ENCODE measurements at regions not wholly inside any gene's neighbourhood (a gene's known extent, or its start where the extent isn't known, plus 50 kb on each side); places are given as distances from the start of the nearest gene placed in this dataset.

DNA sequence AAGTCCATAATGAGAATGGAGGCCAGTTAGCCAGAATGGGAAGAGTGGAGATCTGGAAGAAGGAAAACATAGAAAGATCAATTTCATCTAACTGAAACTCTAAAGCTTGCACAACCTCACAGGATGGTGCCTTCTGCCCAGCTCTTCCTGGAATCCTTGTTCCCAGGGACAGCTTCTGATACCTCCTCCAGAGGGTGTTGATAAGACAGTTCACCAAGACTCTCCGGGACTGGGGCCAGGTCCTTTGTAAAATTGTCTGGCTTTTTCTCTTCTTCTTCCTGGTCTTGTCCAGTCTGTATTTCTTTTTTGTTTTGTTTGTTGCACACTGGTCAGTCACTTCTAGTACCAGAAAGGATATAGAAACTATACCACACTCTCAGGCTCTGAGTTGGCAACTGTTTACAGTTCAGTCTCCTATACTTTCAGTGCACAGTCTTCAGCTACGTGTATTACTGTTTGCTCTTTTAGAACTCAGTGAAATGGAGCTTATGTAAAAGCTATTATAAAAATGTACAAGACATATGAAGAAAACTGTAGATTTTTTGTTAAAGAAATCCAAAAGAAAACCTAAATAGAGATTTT, 142.8 kb upstream of the RPL34 start:
- TF ChIP-seq JUN (IDR thresholded peaks at IDR 0.05; ENCODE audit: borderline replicate concordance, insufficient read depth, insufficient read length, low read depth), result no peak
- TF ChIP-seq, protein P1, sequence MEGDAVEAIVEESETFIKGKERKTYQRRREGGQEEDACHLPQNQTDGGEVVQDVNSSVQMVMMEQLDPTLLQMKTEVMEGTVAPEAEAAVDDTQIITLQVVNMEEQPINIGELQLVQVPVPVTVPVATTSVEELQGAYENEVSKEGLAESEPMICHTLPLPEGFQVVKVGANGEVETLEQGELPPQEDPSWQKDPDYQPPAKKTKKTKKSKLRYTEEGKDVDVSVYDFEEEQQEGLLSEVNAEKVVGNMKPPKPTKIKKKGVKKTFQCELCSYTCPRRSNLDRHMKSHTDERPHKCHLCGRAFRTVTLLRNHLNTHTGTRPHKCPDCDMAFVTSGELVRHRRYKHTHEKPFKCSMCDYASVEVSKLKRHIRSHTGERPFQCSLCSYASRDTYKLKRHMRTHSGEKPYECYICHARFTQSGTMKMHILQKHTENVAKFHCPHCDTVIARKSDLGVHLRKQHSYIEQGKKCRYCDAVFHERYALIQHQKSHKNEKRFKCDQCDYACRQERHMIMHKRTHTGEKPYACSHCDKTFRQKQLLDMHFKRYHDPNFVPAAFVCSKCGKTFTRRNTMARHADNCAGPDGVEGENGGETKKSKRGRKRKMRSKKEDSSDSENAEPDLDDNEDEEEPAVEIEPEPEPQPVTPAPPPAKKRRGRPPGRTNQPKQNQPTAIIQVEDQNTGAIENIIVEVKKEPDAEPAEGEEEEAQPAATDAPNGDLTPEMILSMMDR (IDR thresholded peaks at IDR 0.05; ENCODE audit: extremely low read depth in 1 of 2, insufficient read depth in 1 of 2, low read depth in 1 of 2, low read length in 2 of 2), result no peak
- TF ChIP-seq EZH2 (IDR thresholded peaks at IDR 0.05; ENCODE audit: borderline replicate concordance, low read depth, low read length, severe bottlenecking), result no peak
- no peak for TF ChIP-seq POLR2AphosphoS5 (IDR thresholded peaks at IDR 0.05; ENCODE audit: insufficient read depth, low read depth, low read length)
- no peak for TF ChIP-seq FOS (IDR thresholded peaks at IDR 0.05; ENCODE audit: borderline replicate concordance, insufficient read depth, low read length)

All from endothelial cell of umbilical vein (primary cell).